Stomach (tissue), 4 donors: ENCODE measurements at regions not wholly inside any gene's neighbourhood (a gene's known extent, or its start where the extent isn't known, plus 50 kb on each side); places are given as distances from the start of the nearest gene placed in this dataset.

ENCODE experiments used
- POLR2A ChIP-seq, 4 donors: fragments of 450-650 bp; IDR thresholded peaks; one replicate each; pipeline ENCODE4 v1.6.1; 2016; ENCODE audit warnings: antibody characterized with exemption in 4 of 4, control low read depth in 2 of 4, mild to moderate bottlenecking in 1 of 4, moderate library complexity in 1 of 4
- POLR2AphosphoS5 ChIP-seq, 3 donors: sonication (generic); formaldehyde crosslinking; IDR thresholded peaks; one replicate each; pipeline ENCODE4 v1.6.1; 2016; ENCODE audit warnings: antibody characterized with exemption in 3 of 3
- TF ChIP-seq, protein P1 (sequence below), 7 experiments: fragments of 450-650 bp in 4 of 7; fragments of 200-600 bp in 3 of 7; sonication (generic) in 3 of 7; IDR thresholded peaks; one replicate each; pipeline ENCODE4 v1.5.1; 2016 to 2019; ENCODE audit warnings: antibody characterized with exemption in 7 of 7, control low read depth in 2 of 7, mild to moderate bottlenecking in 1 of 7

DNA sequence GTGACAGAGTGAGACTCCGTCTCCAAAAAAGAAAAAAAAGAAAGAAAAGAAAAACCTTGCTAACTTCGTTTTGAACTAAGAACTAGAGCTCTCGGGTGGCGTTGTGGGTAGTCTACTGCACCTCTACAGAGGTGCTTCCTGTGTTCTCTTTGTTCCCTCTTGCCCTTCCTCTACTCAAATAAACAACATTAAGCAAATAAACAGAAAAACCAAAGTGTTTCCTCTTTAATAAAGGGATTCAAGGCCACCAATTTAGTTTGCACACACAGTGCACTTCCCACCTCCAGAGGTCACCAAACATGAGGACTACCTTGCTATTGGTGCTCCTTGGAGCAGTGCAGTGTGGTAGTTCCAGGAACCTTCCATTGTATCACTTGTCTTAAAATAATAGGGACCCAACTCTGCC, 354.2 kb upstream of the TBL1XR1 start:
- TF ChIP-seq, protein P1, sequence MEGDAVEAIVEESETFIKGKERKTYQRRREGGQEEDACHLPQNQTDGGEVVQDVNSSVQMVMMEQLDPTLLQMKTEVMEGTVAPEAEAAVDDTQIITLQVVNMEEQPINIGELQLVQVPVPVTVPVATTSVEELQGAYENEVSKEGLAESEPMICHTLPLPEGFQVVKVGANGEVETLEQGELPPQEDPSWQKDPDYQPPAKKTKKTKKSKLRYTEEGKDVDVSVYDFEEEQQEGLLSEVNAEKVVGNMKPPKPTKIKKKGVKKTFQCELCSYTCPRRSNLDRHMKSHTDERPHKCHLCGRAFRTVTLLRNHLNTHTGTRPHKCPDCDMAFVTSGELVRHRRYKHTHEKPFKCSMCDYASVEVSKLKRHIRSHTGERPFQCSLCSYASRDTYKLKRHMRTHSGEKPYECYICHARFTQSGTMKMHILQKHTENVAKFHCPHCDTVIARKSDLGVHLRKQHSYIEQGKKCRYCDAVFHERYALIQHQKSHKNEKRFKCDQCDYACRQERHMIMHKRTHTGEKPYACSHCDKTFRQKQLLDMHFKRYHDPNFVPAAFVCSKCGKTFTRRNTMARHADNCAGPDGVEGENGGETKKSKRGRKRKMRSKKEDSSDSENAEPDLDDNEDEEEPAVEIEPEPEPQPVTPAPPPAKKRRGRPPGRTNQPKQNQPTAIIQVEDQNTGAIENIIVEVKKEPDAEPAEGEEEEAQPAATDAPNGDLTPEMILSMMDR (IDR thresholded peaks at IDR 0.05): no peak
- no peak for TF ChIP-seq POLR2A (IDR thresholded peaks at IDR 0.05)
- no peak for TF ChIP-seq POLR2AphosphoS5 (IDR thresholded peaks at IDR 0.05)
